ENCODE measurements at regions not wholly inside any gene's neighbourhood (a gene's known extent, or its start where the extent isn't known, plus 50 kb on each side); places are given as distances from the start of the nearest gene placed in this dataset.

GRCh38 chr2:5530011-5530696 is 162.0 kb upstream of the SOX11 start:
- Histone ChIP-seq H3K4me3 (no peak overlapping the region), H3K9me3 (peaks cover 29% of the 10 kb centered on the region), H3K36me3 (ENCODE audit: low read depth) (no peaks in the 10 kb centered on the region), H3K4me1 (ENCODE audit: low read depth) (no peaks in the 10 kb centered on the region)
- no peak for DNase-seq
- no peak for ATAC-seq
- intact Hi-C loops (cut with DNase I, micrococcal nuclease) = no loop called here
- TF ChIP-seq CTCF (IDR thresholded peaks at IDR 0.05) = no peak

GRCh38 chr2:5535301-5535700 is 156.9 kb upstream of the SOX11 start:
- no peak for TF ChIP-seq CTCF (IDR thresholded peaks at IDR 0.05)
- H3K4me1 ChIP-seq (ENCODE audit: low read depth) = no peaks in the 10 kb centered on the region
- H3K4me3 ChIP-seq = no peak overlapping the region
- intact Hi-C loops (cut with DNase I, micrococcal nuclease) = no loop called here
- H3K36me3 ChIP-seq (ENCODE audit: low read depth) = no peaks in the 10 kb centered on the region
- peaks cover 35% of the 10 kb centered on the region for H3K9me3 ChIP-seq
- ATAC-seq = no peak
- DNase-seq = no peak

DNA sequence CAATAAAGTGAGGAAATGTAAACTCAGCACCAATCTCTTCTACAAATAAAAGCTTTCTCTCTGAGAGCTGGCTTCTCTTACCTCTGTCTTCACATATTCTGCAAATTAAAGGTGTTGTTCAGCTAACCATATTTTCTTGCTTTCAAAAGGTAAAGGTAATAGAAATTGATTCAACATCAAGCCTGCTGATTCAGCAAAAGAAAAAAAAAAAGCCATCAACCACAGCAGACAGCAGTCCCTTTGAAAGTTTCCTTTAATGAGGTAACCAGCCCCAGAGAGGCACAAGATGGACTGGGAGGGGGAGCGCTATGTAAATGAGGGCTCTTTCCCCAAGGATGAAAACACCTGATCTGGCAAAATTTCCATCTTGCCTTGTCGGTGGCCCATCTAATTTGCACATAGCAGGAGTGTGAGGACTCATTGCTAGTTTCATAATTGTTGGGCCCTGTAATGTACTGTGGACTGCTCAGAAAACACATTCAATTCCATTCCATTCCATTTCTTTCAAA is 154.9 kb upstream of the SOX11 start:
- H3K4me3 ChIP-seq = no peak overlapping the region
- intact Hi-C loops (cut with DNase I, micrococcal nuclease) = no loop called here
- ATAC-seq (no peak), DNase-seq (no peak)
- no peaks in the 10 kb centered on the region for H3K4me1 ChIP-seq (ENCODE audit: low read depth)
- TF ChIP-seq CTCF (IDR thresholded peaks at IDR 0.05) = no peak
- H3K36me3 ChIP-seq (ENCODE audit: low read depth) = no peaks in the 10 kb centered on the region
- peaks cover 26% of the 10 kb centered on the region for H3K9me3 ChIP-seq

DNA sequence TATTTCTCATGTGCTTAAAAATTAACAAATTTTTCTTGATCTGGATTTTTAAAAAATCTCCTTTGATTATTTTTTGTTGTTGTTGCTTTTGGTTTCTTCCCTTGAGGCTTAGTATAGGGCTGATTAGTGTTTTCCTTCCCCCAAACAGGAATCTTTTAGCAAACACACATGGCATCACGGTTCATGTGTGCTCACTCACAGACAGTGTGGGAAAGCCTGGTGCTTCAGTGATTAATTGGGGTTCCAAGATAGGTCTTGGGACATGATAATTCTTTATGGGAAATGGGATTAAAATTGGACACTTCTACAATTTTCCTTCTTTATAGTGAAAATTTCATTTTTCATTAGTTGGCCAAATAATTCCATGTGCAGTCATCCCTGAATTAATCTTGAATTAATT is 153.9 kb upstream of the SOX11 start:
- no peak for ATAC-seq
- peaks cover 26% of the 10 kb centered on the region for H3K9me3 ChIP-seq
- H3K4me3 ChIP-seq = no peak overlapping the region
- H3K4me1 ChIP-seq (ENCODE audit: low read depth) = no peaks in the 10 kb centered on the region
- H3K36me3 ChIP-seq (ENCODE audit: low read depth) = no peaks in the 10 kb centered on the region
- DNase-seq = no peak
- TF ChIP-seq CTCF (IDR thresholded peaks at IDR 0.05) = no peak
- intact Hi-C loops (cut with DNase I, micrococcal nuclease) = no loop called here

DNA sequence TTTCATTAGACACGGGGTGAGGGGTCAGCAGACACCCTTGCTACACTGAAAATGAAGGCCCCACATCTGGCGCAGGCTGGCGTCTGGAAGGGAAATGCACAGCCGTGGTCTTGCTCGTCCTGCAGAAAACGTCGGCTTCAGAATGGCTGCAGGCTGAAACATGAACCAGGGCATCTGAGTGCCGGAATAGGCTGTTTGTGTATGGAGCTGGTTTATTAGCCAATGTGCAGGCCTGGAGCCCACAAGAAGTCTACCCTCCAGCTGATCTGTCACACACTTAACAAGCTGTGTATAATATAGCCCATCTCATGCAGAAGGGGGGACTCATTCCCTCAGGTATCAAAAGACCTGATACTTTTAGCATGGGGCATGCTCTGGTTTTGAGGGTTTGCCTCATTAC is 153.4 kb upstream of the SOX11 start:
- no peak for ATAC-seq
- no peak for DNase-seq

More for the DNA sequence above, 153.4 kb upstream of the SOX11 start:
- intact Hi-C loops (cut with DNase I, micrococcal nuclease) = no loop called here
- peaks cover 27% of the 10 kb centered on the region for H3K9me3 ChIP-seq
- TF ChIP-seq CTCF (IDR thresholded peaks at IDR 0.05) = no peak
- no peak overlapping the region for H3K4me3 ChIP-seq
- H3K4me1 ChIP-seq (ENCODE audit: low read depth) = no peaks in the 10 kb centered on the region
- no peaks in the 10 kb centered on the region for H3K36me3 ChIP-seq (ENCODE audit: low read depth)
